HFFc6 (cell line): ENCODE measurements at regions not wholly inside any gene's neighbourhood (a gene's known extent, or its start where the extent isn't known, plus 50 kb on each side); places are given as distances from the start of the nearest gene placed in this dataset.

Experiments used
- DNase-seq: peaks from one replicate; pipeline ENCODE4 v3.0.0-alpha.2; 2018
- H3K27ac Mint-ChIP-seq: 2 replicates; pipeline ENCODE4 v1.8.0; 2020; ENCODE audit warnings: mild to moderate bottlenecking, mixed read lengths
- H3K27me3 Mint-ChIP-seq: 2 replicates; pipeline ENCODE4 v1.8.0; 2021; ENCODE audit warnings: mild to moderate bottlenecking, moderate library complexity, mixed read lengths; ENCODE audit not compliant: insufficient read depth
- H3K36me3 Mint-ChIP-seq: 2 replicates; pipeline ENCODE4 v1.8.0; 2021; ENCODE audit warnings: low read depth, mixed read lengths
- H3K4me1 Mint-ChIP-seq: 2 replicates; pipeline ENCODE4 v1.8.0; 2020; ENCODE audit warnings: low read depth, mixed read lengths
- H3K4me3 Mint-ChIP-seq: 2 replicates; pipeline ENCODE4 v1.8.0; 2020; ENCODE audit warnings: mild to moderate bottlenecking, moderate library complexity, mixed read lengths
- H3K9me3 Mint-ChIP-seq: 2 replicates; pipeline ENCODE4 v1.8.0; 2020; ENCODE audit warnings: mild to moderate bottlenecking, mixed read lengths
- TF ChIP-seq, protein P1 (sequence below): fragments of 200-600 bp; sonication (generic); IDR thresholded peaks from 2 replicates; pipeline ENCODE4 v1.5.0; 2021; ENCODE audit warnings: antibody characterized with exemption, mild to moderate bottlenecking

DNA sequence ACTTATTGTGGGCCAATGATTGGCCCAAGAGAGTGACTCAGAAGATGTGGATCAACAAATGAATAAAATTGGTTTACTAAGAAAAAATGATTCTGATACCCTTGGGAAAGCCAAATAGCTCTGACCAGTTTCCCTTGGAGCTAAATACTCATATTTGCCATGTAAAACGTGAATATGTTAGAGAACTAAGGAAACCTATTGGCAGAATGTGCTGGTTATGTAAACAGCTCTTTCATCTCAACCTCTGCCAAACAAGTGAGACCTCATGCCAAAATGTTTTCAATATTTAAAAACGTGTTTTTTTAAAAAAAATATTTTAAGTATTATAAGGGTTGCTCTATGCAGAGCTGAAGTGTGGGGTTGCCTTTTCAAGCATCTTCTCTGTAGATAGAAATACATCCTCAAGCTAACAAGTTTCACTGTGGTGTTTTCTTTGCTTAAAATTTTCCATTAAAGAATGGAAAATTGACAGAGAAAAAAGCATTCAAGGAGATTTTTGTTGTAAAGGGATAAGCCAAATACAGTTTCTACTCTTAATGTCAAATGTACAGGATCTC, 186.9 kb upstream of the TUT7 start:
- DNase-seq: no peak
- Mint-ChIP-seq H3K27me3 (no peaks in the 10 kb centered on the region), H3K9me3 (no peaks in the 10 kb centered on the region; the same call in 1 of the 2 replicates), H3K4me3 (no peak overlapping the region), H3K36me3 (no peaks in the 10 kb centered on the region), H3K27ac (no peak overlapping the region), H3K4me1 (peaks cover 5% of the 10 kb centered on the region)
- TF ChIP-seq, protein P1, sequence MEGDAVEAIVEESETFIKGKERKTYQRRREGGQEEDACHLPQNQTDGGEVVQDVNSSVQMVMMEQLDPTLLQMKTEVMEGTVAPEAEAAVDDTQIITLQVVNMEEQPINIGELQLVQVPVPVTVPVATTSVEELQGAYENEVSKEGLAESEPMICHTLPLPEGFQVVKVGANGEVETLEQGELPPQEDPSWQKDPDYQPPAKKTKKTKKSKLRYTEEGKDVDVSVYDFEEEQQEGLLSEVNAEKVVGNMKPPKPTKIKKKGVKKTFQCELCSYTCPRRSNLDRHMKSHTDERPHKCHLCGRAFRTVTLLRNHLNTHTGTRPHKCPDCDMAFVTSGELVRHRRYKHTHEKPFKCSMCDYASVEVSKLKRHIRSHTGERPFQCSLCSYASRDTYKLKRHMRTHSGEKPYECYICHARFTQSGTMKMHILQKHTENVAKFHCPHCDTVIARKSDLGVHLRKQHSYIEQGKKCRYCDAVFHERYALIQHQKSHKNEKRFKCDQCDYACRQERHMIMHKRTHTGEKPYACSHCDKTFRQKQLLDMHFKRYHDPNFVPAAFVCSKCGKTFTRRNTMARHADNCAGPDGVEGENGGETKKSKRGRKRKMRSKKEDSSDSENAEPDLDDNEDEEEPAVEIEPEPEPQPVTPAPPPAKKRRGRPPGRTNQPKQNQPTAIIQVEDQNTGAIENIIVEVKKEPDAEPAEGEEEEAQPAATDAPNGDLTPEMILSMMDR: no peak

DNA sequence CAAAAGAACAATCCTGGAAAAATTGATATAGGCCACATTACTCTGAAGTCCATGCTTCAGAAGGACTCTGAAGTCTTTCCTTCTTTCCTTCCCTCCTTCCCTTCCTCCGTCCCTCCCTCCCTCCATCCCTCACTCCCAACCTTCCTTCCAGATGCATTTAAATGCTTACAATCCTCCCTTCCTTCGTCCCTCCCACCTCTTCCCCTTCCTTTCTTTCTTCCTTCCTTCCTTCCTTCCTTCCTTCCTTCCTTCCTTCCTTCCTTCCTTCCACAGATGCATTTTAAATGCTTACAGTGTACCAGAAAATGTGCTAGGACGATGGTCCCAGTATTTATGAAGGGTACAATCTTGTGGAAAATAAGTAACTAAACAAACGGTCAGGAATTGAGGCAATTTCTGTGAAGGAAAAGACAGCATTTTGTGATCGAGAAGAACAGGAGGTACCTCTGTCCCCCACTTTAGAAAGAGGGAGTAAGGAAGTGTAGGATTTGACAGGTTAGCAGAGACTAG, 181.3 kb upstream of the TUT7 start:
- no peaks in the 10 kb centered on the region; the same call in 1 of the 2 replicates for H3K9me3 Mint-ChIP-seq
- no peaks in the 10 kb centered on the region for H3K36me3 Mint-ChIP-seq
- H3K4me3 Mint-ChIP-seq: no peak overlapping the region
- no peak overlapping the region for H3K27ac Mint-ChIP-seq
- TF ChIP-seq, protein P1: no peak
- H3K27me3 Mint-ChIP-seq: no peaks in the 10 kb centered on the region
- DNase-seq: no peak
- peaks cover 31% of the 10 kb centered on the region for H3K4me1 Mint-ChIP-seq

DNA sequence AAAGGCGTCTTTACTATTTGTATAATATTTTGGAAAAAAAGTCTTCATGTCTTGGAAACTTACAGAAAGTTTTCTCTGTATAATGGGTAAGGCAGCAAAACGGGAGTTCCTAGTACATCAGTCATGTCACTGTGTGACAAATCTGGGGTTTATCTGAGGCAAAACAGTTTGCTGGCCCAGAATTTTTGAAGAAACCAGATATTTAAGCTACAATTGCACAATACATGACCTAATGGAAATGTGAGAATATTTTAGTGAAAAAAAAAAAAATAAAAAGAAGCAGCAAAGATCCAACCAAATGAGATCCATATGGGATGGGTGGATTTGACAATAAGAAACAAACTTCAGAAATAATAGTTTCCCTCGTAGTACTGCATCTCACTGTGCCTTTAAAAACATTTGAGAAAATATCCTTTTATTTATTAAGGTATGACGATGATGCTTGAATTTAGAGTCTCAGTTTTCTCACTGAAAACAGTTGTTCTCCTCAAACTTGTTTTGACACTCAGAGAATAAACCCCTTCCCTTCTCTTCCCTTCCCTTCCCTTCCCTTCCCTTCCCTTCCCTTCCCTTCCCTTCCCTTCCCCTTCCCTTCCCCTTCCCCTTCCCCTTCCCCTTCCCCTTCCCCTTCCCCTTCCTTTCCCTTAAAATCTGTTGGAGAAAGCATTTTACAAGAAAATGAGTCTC, 180.5 kb upstream of the TUT7 start:
- Mint-ChIP-seq H3K36me3 (no peaks in the 10 kb centered on the region), H3K4me3 (no peak overlapping the region; the same call in 1 of the 2 replicates), H3K9me3 (no peaks in the 10 kb centered on the region; the same call in 1 of the 2 replicates), H3K27ac (peak overlapping the region; percentile 48), H3K4me1 (peaks cover 31% of the 10 kb centered on the region), H3K27me3 (no peaks in the 10 kb centered on the region)
- TF ChIP-seq, protein P1: no peak
- peak; percentile 61 for DNase-seq

DNA sequence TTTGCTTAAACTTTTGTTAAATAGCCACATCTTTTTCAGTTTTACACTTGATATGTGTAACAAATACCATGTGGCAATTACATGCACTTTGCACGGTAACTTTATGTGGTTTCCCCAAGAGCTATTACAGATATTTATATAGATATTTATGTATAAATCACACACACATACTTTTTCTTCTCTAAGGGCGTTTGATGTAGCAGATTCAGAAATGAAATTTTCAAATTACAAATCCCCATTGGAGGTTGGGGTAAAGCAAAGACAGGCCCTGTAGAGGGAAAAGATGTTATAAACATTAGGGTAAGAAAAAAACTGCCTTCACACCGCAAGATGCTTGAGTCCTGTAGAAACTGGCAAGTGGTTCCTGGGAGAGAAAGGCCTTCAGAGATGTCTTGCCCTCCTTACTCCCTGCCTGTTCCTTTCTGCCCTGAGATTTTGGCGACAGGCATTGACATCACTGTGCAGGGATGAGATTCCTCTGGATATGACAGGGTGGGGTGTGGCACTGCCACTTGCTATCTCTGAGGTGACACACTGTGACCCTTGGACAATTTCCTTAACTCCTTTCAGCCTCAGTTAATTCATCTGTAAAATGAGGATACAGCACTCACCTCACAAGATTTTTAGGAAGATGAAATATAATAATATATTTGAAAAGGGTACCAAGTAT, 177.9 kb upstream of the TUT7 start:
- TF ChIP-seq, protein P1: no peak
- Mint-ChIP-seq H3K4me3 (no peak overlapping the region), H3K9me3 (no peaks in the 10 kb centered on the region; the same call in 1 of the 2 replicates)

GRCh38 chr9:86531273-86531970, 177.2 kb upstream of the TUT7 start:
- no peak overlapping the region for H3K27ac Mint-ChIP-seq
- no peaks in the 10 kb centered on the region; the same call in 1 of the 2 replicates for H3K9me3 Mint-ChIP-seq
- no peaks in the 10 kb centered on the region for H3K36me3 Mint-ChIP-seq
- H3K4me3 Mint-ChIP-seq: no peak overlapping the region
- TF ChIP-seq, protein P1: no peak
- peaks cover 26% of the 10 kb centered on the region for H3K4me1 Mint-ChIP-seq
- DNase-seq: no peak
- peaks cover 5% of the 10 kb centered on the region for H3K27me3 Mint-ChIP-seq

More for the DNA sequence above, 177.9 kb upstream of the TUT7 start:
- no peak overlapping the region for H3K27ac Mint-ChIP-seq
- no peak for DNase-seq
- no peaks in the 10 kb centered on the region for H3K36me3 Mint-ChIP-seq
- H3K27me3 Mint-ChIP-seq: peaks cover 5% of the 10 kb centered on the region
- H3K4me1 Mint-ChIP-seq: peaks cover 26% of the 10 kb centered on the region
